Sigmoid colon (tissue), 6 donors: ENCODE measurements at regions not wholly inside any gene's neighbourhood (a gene's known extent, or its start where the extent isn't known, plus 50 kb on each side); places are given as distances from the start of the nearest gene placed in this dataset.

Experiments used
- DNase-seq: peaks from one replicate; pipeline ENCODE4 v3.0.0-alpha.2; 2019
- H3K27ac ChIP-seq, 4 donors: fragments of 200-600 bp; sonication (generic); one replicate each; pipeline ENCODE4 v1.5.1; 2016 to 2019; ENCODE audit warnings: mild to moderate bottlenecking in 1 of 4
- H3K27me3 ChIP-seq, 3 donors: fragments of 200-600 bp; sonication (generic); one replicate each; pipeline ENCODE4 v1.5.1; 2019; ENCODE audit warnings: mild to moderate bottlenecking in 1 of 3
- H3K36me3 ChIP-seq, 4 donors: fragments of 200-600 bp; sonication (generic); one replicate each; pipeline ENCODE4 v1.5.1; 2016 to 2019
- H3K4me1 ChIP-seq, 4 donors: fragments of 200-600 bp; sonication (generic); one replicate each; pipeline ENCODE4 v1.5.1; 2017 to 2019
- H3K4me3 ChIP-seq, 4 donors: fragments of 200-600 bp; sonication (generic); one replicate each; pipeline ENCODE4 v1.5.1; 2017 to 2019; ENCODE audit warnings: mild to moderate bottlenecking in 2 of 4, moderate library complexity in 1 of 4
- H3K9me3 ChIP-seq, 4 donors: fragments of 200-600 bp in 3 of 4; sonication (generic) in 3 of 4; one replicate each; pipeline versions ENCODE4 v1.5.1 to v1.6.1; 2013 to 2019
- EP300 ChIP-seq, 4 donors: sonication (generic); formaldehyde crosslinking; IDR thresholded peaks; one replicate each; pipeline ENCODE4 v1.6.1; 2017; ENCODE audit warnings: antibody characterized with exemption in 4 of 4
- POLR2A ChIP-seq, 2 donors: fragments of 450-650 bp; IDR thresholded peaks; one replicate each; pipeline ENCODE4 v1.6.1; 2016; ENCODE audit warnings: antibody characterized with exemption in 2 of 2, mild to moderate bottlenecking in 2 of 2, moderate library complexity in 2 of 2
- POLR2AphosphoS5 ChIP-seq, 4 donors: sonication (generic); formaldehyde crosslinking; IDR thresholded peaks; one replicate each; pipeline ENCODE4 v1.6.1; 2017; ENCODE audit warnings: antibody characterized with exemption in 4 of 4
- WGBS, 2 donors: extraction: QIAGEN DNeasy Blood & Tissue Kit; methylation state at CpG; one replicate each; pipeline ENCODE4 v1.1.7; 2013; 5-methylcytosine and 5-hydroxymethylcytosine counted together
- intact Hi-C: fragments of 100-400 bp; cut with DNase I; formaldehyde crosslinking; loops from one replicate; pipeline ENCODE4 v1.15.1; 2023
- TF ChIP-seq, protein P1 (sequence below), 4 experiments: fragments of 450-650 bp in 3 of 4; fragments of 200-600 bp in 1 of 4; IDR thresholded peaks; one replicate each; pipeline ENCODE4 v1.5.1; 2016 to 2019; ENCODE audit warnings: antibody characterized with exemption in 4 of 4, mild to moderate bottlenecking in 3 of 4, moderate library complexity in 2 of 4
- donor health status: healthy with polysubstance abuse.
- donor health status: healthy.

DNA sequence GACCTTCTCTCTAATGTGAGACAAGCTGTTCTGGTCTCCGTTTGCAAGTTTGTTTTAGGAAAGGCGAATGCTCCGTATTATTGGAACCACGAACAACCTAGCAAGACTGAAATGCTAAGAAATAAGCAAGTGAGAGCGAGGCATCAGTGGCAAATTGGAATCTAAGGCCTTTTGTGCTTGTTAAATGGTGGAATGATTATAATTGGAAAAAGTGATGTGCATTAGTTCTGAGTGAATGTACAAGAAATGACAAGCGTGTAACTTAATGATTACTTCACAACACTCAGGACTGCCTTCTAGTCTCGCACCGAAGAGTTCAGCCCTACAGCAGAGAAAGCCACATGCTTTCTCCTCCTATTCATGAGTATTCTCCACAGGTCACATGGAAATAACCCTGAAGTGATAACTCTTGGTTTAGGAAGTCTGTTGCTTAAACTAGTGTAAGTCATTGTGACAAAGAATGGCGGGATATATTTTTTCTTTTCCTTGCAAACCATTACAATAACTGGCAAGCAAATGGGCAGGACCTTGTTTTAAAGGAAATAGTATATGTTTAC lies 392.2 kb upstream of the FIGN start:
- no peak for TF ChIP-seq POLR2A (IDR thresholded peaks at IDR 0.05)
- Histone ChIP-seq H3K27me3 (no peaks in the 10 kb centered on the region), H3K36me3 (no peaks in the 10 kb centered on the region), H3K4me1 (no peaks in the 10 kb centered on the region), H3K9me3 (no peaks in the 10 kb centered on the region), H3K27ac (no peak overlapping the region), H3K4me3 (no peak overlapping the region)
- intact Hi-C loops: no loop called here
- DNase-seq: no peak
- WGBS, 2 donors: 83 to 87% methylated on average over 9 of the region's 9 CpGs

DNA sequence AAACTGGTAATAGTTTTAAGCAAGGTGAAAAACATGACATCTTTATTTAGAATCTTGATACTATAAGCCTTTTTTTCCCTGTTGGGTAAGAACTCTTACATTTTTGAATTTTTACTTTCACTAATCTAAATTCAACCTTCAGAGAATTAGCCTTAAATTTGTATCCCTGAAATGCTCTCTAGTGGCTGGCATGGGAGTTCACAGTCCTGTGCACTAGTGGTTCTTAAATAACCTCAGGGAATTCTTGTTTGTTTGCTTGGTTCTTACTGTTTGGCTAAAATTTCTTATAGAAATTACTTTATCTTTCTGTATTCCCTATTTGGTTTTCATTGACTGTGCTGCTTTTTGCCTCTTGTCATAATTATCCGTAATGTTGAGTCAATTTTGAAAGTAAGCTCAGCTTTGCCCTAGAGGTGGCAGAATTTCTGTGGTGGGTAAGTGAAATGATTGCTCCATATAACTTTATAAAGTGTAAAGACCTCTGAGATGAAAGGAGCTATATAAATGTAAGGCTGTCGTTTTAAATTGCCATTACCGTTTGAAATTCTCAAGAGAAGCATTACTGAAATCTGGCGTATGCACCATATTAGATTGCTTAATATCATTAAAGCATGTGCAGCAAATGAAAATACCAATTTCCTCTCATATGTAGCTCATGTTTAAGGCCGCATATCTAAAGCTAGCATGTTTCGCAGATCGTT lies 391.3 kb upstream of the FIGN start:
- Histone ChIP-seq H3K36me3 (no peaks in the 10 kb centered on the region), H3K27me3 (no peaks in the 10 kb centered on the region), H3K4me3 (no peak overlapping the region), H3K27ac (no peak overlapping the region), H3K9me3 (no peaks in the 10 kb centered on the region), H3K4me1 (no peaks in the 10 kb centered on the region)
- WGBS, 2 donors: 78 to 85% methylated on average over 7 of the region's 7 CpGs
- intact Hi-C loops: no loop called here
- TF ChIP-seq POLR2AphosphoS5 (IDR thresholded peaks at IDR 0.05): no peak
- no peak for DNase-seq

DNA sequence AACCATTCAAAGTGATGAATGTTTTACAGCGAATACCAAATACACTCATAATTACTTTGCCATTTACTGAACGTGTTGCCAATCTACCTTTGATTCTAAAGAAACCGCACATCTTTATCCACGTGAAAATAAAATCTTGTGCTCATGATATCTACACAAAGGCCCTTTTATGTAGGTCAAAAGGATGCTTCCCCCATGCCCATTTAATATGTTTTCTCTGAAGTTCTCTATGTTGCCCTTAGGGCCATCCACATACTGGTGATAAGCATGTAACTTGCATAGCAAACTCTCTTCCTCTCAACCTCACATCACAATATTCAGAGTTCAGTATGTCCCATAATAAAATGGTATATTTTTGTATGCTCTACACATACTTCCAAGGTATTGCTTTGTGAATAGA lies 380.0 kb upstream of the FIGN start:
- H3K4me3 ChIP-seq: no peak overlapping the region
- H3K9me3 ChIP-seq: no peaks in the 10 kb centered on the region
- TF ChIP-seq POLR2A (IDR thresholded peaks at IDR 0.05) (no peak), POLR2AphosphoS5 (IDR thresholded peaks at IDR 0.05) (no peak), EP300 (IDR thresholded peaks at IDR 0.05) (no peak)
- TF ChIP-seq, protein P1, sequence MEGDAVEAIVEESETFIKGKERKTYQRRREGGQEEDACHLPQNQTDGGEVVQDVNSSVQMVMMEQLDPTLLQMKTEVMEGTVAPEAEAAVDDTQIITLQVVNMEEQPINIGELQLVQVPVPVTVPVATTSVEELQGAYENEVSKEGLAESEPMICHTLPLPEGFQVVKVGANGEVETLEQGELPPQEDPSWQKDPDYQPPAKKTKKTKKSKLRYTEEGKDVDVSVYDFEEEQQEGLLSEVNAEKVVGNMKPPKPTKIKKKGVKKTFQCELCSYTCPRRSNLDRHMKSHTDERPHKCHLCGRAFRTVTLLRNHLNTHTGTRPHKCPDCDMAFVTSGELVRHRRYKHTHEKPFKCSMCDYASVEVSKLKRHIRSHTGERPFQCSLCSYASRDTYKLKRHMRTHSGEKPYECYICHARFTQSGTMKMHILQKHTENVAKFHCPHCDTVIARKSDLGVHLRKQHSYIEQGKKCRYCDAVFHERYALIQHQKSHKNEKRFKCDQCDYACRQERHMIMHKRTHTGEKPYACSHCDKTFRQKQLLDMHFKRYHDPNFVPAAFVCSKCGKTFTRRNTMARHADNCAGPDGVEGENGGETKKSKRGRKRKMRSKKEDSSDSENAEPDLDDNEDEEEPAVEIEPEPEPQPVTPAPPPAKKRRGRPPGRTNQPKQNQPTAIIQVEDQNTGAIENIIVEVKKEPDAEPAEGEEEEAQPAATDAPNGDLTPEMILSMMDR (IDR thresholded peaks at IDR 0.05): no peak
- no peaks in the 10 kb centered on the region for H3K36me3 ChIP-seq
- H3K27me3 ChIP-seq: no peaks in the 10 kb centered on the region
- H3K27ac ChIP-seq: no peak overlapping the region
- intact Hi-C loops: no loop called here
- no peaks in the 10 kb centered on the region for H3K4me1 ChIP-seq
- WGBS, 2 donors: 78 to 84% methylated on average over 4 of the region's 4 CpGs
- DNase-seq: no peak

DNA sequence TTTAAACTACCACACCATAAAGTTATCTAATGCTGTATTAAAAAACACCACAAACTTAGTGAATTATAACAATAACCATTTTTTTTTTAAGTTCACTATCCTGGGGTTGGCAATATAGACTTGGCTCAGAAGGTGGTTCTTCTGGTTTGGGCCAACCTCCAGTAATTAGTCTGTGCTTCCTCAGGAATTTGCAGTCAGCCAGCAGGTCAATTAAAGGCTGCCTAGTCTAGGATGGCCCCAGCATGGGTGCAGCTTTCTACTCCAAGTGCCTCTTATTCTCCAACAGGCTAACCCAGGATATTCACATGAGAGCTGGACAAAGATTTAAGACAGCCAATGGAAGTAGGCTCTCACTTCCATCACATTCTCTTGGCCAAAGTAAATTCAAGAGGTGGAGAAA lies 379.1 kb upstream of the FIGN start:
- H3K4me3 ChIP-seq: no peak overlapping the region

DNA sequence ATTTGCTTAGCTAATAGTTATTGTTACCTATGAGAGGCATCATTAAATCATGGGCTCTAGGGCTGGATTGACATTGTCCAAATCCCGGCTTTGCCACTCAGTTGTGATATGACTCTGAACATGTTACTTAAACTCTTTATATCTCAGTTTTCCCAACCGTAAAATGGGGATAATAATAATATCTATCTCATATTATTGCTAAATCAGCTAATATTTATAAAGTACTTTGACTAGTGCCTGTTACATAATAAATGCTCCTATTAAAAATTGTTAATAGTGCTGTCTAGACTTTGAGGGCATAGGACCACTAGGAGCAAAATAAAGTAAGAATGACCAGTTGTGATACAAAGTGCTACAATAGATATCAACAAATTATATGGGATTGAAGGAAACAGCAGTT lies 376.3 kb upstream of the FIGN start:
- no peak overlapping the region for H3K27ac ChIP-seq
- H3K4me1 ChIP-seq: no peaks in the 10 kb centered on the region
- TF ChIP-seq POLR2A (IDR thresholded peaks at IDR 0.05) (no peak), POLR2AphosphoS5 (IDR thresholded peaks at IDR 0.05) (no peak), EP300 (IDR thresholded peaks at IDR 0.05) (no peak)
- TF ChIP-seq, protein P1 (IDR thresholded peaks at IDR 0.05): no peak
- H3K27me3 ChIP-seq: no peaks in the 10 kb centered on the region
- H3K9me3 ChIP-seq: no peaks in the 10 kb centered on the region
- H3K36me3 ChIP-seq: no peaks in the 10 kb centered on the region
- H3K4me3 ChIP-seq: no peak overlapping the region
- 94 to 96% methylated on average over 2 of the region's 2 CpGs for WGBS, 2 donors
- intact Hi-C loops: no loop called here
- DNase-seq: no peak

More for the DNA sequence above, 379.1 kb upstream of the FIGN start:
- no peaks in the 10 kb centered on the region for H3K27me3 ChIP-seq
- H3K4me1 ChIP-seq: no peaks in the 10 kb centered on the region
- intact Hi-C loops: no loop called here
- DNase-seq: no peak
- no peaks in the 10 kb centered on the region for H3K36me3 ChIP-seq
- TF ChIP-seq POLR2A (IDR thresholded peaks at IDR 0.05) (no peak), EP300 (IDR thresholded peaks at IDR 0.05) (no peak), POLR2AphosphoS5 (IDR thresholded peaks at IDR 0.05) (no peak)
- TF ChIP-seq, protein P1 (IDR thresholded peaks at IDR 0.05): no peak
- H3K9me3 ChIP-seq: no peaks in the 10 kb centered on the region
- no peak overlapping the region for H3K27ac ChIP-seq

DNA sequence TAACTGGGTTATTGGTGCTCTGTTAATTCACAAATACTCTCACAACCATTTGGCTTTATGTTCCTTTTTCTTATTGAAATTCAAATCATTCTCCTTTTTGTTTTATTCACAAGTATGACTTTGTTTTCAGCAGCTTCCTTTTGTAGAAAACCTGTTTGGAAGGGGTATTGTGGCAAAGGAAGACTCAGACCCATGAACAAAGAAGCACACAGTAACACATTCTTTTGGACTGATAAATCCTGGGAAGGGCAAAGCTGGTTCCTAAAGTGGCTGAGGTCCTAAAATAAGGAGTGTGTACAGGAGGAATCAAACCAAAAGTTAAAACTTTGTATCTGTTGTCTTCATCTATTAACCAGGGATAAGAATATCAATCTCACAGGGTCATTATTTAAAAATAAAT lies 374.7 kb upstream of the FIGN start:
- Histone ChIP-seq H3K4me1 (no peaks in the 10 kb centered on the region), H3K36me3 (no peaks in the 10 kb centered on the region), H3K27me3 (no peaks in the 10 kb centered on the region), H3K4me3 (no peak overlapping the region), H3K27ac (no peak overlapping the region), H3K9me3 (no peaks in the 10 kb centered on the region)
- intact Hi-C loops: no loop called here
- TF ChIP-seq, protein P1 (IDR thresholded peaks at IDR 0.05): no peak
- no peak for DNase-seq
